ENCODE measurements at regions not wholly inside any gene's neighbourhood (a gene's known extent, or its start where the extent isn't known, plus 50 kb on each side); places are given as distances from the start of the nearest gene placed in this dataset.

DNA sequence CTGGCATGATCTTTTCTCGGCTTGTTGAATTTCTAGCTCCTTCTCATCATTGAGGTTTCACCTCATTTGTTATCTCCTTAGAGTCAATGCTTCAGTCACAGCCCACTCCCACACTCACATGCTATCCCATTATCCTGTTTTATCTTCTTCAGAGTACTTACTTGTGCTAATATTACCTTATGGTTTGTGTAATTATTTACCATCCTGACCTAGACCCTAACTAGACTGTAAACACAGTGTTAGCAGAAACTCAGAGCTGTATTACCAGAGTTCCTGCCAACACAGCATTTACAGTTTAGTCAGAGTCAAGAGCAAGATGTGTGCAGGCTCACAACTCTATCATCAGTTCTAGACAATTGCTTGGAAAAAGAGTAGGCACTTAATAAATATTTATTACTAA lies 144.7 kb downstream of the OTOL1 start:
- intact Hi-C loops (cut with micrococcal nuclease; ENCODE audit: unreplicated experiment) (no loop called here), in situ Hi-C loops (cut with MboI) (no loop called here)
- ChIA-PET CTCF (interaction anchor here (0.9 kb wide), 1 partner anchor 10 kb away, joined by 5 read pairs; no protein-coding TSS in a partner anchor), RAD21 (ENCODE audit: unreplicated experiment) (no interaction called here), POLR2A (no interaction called here), SMC1A (ENCODE audit: uncharacterized antibody, unreplicated experiment) (interaction anchor here (0.6 to 1.1 kb wide), 2 partner anchors 55 to 60 kb away, joined by 3 to 4 read pairs; no protein-coding TSS in a partner anchor)
- Histone ChIP-seq H3K4me1 (ENCODE audit: control insufficient read depth, insufficient read depth, low read length) (no peaks in the 10 kb centered on the region), H3K27ac (ENCODE audit: control insufficient read depth, insufficient read depth) (no peak overlapping the region), H3K9ac (ENCODE audit: control insufficient read depth, insufficient read depth, low read length) (no peak overlapping the region), H3K4me3 (no peak overlapping the region), H3K36me3 (ENCODE audit: control insufficient read depth in 2 of 2, insufficient read depth in 2 of 2, low read length in 1 of 2) (no peaks in the 10 kb centered on the region), H3K27me3 (replicated peaks in 1 of 2; ENCODE audit: control insufficient read depth in 2 of 2, insufficient read depth in 2 of 2, low read length in 1 of 2) (no peaks in the 10 kb centered on the region), H4K20me1 (ENCODE audit: control insufficient read depth, insufficient read depth) (no peaks in the 10 kb centered on the region), H3K4me2 (ENCODE audit: control insufficient read depth, insufficient read depth) (no peak overlapping the region), H3K79me2 (ENCODE audit: control insufficient read depth, insufficient read depth, low read length) (no peaks in the 10 kb centered on the region), H2AFZ (ENCODE audit: control insufficient read depth, low read depth, low read length) (no peak overlapping the region), H3K9me3 (replicated peaks; ENCODE audit: control insufficient read depth, insufficient read depth, low read length) (no peaks in the 10 kb centered on the region)
- no TSS peak for BruUV-seq (replicated peaks)
- 89% methylated on average over 1 of the region's 1 CpG for WGBS (ENCODE audit: insufficient coverage, insufficient replicate concordance, low lambda C conversion rate, missing lambda C conversion rate)
- FAIRE-seq (no peak), ATAC-seq (no peak), DNase-seq (ENCODE audit: low read depth, low spot score) (no peak)
- TF ChIP-seq, protein P1, sequence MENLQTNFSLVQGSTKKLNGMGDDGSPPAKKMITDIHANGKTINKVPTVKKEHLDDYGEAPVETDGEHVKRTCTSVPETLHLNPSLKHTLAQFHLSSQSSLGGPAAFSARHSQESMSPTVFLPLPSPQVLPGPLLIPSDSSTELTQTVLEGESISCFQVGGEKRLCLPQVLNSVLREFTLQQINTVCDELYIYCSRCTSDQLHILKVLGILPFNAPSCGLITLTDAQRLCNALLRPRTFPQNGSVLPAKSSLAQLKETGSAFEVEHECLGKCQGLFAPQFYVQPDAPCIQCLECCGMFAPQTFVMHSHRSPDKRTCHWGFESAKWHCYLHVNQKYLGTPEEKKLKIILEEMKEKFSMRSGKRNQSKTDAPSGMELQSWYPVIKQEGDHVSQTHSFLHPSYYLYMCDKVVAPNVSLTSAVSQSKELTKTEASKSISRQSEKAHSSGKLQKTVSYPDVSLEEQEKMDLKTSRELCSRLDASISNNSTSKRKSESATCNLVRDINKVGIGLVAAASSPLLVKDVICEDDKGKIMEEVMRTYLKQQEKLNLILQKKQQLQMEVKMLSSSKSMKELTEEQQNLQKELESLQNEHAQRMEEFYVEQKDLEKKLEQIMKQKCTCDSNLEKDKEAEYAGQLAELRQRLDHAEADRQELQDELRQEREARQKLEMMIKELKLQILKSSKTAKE (IDR thresholded peaks at IDR 0.05; ENCODE audit: low read depth, poor library complexity, severe bottlenecking) = no peak
- TF ChIP-seq HCFC1 (IDR thresholded peaks at IDR 0.05; ENCODE audit: low read length) (no peak), EED (IDR thresholded peaks at IDR 0.05; ENCODE audit: low read depth) (no peak), ZNF24 (IDR thresholded peaks at IDR 0.05) (no peak), SPI1 (IDR thresholded peaks at IDR 0.05; ENCODE audit: borderline replicate concordance, insufficient read depth, low read depth, low read length) (no peak), STAT3 (IDR thresholded peaks at IDR 0.05; ENCODE audit: low read depth, low read length) (no peak), NFYB (IDR thresholded peaks at IDR 0.05; ENCODE audit: insufficient read depth, low read depth, low read length) (no peak), CBFB (IDR thresholded peaks at IDR 0.05; ENCODE audit: low read depth) (no peak)
- TF ChIP-seq, protein P2, sequence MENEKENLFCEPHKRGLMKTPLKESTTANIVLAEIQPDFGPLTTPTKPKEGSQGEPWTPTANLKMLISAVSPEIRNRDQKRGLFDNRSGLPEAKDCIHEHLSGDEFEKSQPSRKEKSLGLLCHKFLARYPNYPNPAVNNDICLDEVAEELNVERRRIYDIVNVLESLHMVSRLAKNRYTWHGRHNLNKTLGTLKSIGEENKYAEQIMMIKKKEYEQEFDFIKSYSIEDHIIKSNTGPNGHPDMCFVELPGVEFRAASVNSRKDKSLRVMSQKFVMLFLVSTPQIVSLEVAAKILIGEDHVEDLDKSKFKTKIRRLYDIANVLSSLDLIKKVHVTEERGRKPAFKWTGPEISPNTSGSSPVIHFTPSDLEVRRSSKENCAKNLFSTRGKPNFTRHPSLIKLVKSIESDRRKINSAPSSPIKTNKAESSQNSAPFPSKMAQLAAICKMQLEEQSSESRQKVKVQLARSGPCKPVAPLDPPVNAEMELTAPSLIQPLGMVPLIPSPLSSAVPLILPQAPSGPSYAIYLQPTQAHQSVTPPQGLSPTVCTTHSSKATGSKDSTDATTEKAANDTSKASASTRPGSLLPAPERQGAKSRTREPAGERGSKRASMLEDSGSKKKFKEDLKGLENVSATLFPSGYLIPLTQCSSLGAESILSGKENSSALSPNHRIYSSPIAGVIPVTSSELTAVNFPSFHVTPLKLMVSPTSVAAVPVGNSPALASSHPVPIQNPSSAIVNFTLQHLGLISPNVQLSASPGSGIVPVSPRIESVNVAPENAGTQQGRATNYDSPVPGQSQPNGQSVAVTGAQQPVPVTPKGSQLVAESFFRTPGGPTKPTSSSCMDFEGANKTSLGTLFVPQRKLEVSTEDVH (IDR thresholded peaks at IDR 0.05; ENCODE audit: low read depth, partially characterized antibody) = no peak
